DND-41 (cell line): ENCODE measurements at regions not wholly inside any gene's neighbourhood (a gene's known extent, or its start where the extent isn't known, plus 50 kb on each side); places are given as distances from the start of the nearest gene placed in this dataset.

ENCODE experiments used
- ATAC-seq: fragments of 200-7000 bp; cut with Tn5 transposase; 3 replicates; pipeline ENCODE4 v1.9.1; 2021; ENCODE audit warnings: low read depth; ENCODE audit not compliant: insufficient read depth
- DNase-seq: peaks from one replicate; pipeline ENCODE4 v3.0.0-alpha.2; 2020
- H2AFZ ChIP-seq: 2 replicates; pipeline ENCODE4 v1.6.0; 2012; ENCODE audit warnings: low read depth, low read length
- H3K27ac ChIP-seq: 2 replicates; pipeline ENCODE4 v1.5.1; 2012; ENCODE audit warnings: low read length, inconsistent platforms
- H3K27me3 ChIP-seq: fragments of 200-600 bp; sonication (generic); 2 replicates; pipeline ENCODE4 v1.6.0; 2012; ENCODE audit warnings: low read length, mild to moderate bottlenecking, inconsistent platforms; ENCODE audit not compliant: insufficient read depth, poor library complexity
- H3K36me3 ChIP-seq: 2 replicates; pipeline ENCODE4 v1.5.1; 2012; ENCODE audit warnings: low read length, inconsistent platforms; ENCODE audit not compliant: insufficient read depth
- H3K4me1 ChIP-seq: 2 replicates; pipeline ENCODE4 v1.5.1; 2012; ENCODE audit warnings: mild to moderate bottlenecking, low read length; ENCODE audit not compliant: insufficient read depth
- H3K4me2 ChIP-seq: 2 replicates; pipeline ENCODE4 v1.6.0; 2012; ENCODE audit warnings: mild to moderate bottlenecking, moderate library complexity, low read length, inconsistent platforms; ENCODE audit not compliant: insufficient read depth
- H3K4me3 ChIP-seq, 2 experiments: fragments of 200-600 bp in 1 of 2; shearing (Covaris generic) in 1 of 2; 2 replicates each; pipeline ENCODE4 v1.5.1; 2012 to 2016; ENCODE audit warnings: inconsistent platforms in 2 of 2, low read length in 2 of 2, mild to moderate bottlenecking in 2 of 2, low read depth in 1 of 2, moderate library complexity in 1 of 2
- H3K79me2 ChIP-seq: 2 replicates; pipeline ENCODE4 v1.6.0; 2012; ENCODE audit warnings: low read length, inconsistent platforms; ENCODE audit not compliant: insufficient read depth
- H3K9ac ChIP-seq: 2 replicates; pipeline ENCODE4 v1.6.0; 2012; ENCODE audit warnings: low read depth, mild to moderate bottlenecking, inconsistent platforms, low read length, moderate library complexity
- H3K9me3 ChIP-seq: 2 replicates; pipeline ENCODE4 v1.5.1; 2012; ENCODE audit warnings: low read length, moderate library complexity, mild to moderate bottlenecking, inconsistent platforms; ENCODE audit not compliant: insufficient read depth, severe bottlenecking
- H4K20me1 ChIP-seq: 2 replicates; pipeline ENCODE4 v1.6.0; 2012; ENCODE audit warnings: low read length; ENCODE audit not compliant: insufficient read depth
- CTCF ChIP-seq: IDR thresholded peaks from 2 replicates; pipeline ENCODE4 v1.5.1; 2012; ENCODE audit warnings: borderline replicate concordance, low read length, moderate library complexity, mild to moderate bottlenecking; ENCODE audit not compliant: poor library complexity, severe bottlenecking; ENCODE audit errors: extremely low read depth
- EZH2 ChIP-seq: IDR thresholded peaks from 3 replicates; pipeline ENCODE4 v1.6.1; 2012; ENCODE audit warnings: borderline replicate concordance, low read depth, mild to moderate bottlenecking, moderate library complexity, low read length, inconsistent platforms; ENCODE audit not compliant: severe bottlenecking

GRCh38 chr4:115334736-115335411 is 221.5 kb upstream of the NDST4 start:
- Histone ChIP-seq H3K4me1 (no peaks in the 10 kb centered on the region), H3K79me2 (no peaks in the 10 kb centered on the region), H3K9me3 (no peaks in the 10 kb centered on the region), H3K27ac (no peak overlapping the region), H3K9ac (no peak overlapping the region), H4K20me1 (no peaks in the 10 kb centered on the region), H3K4me2 (no peak overlapping the region), H2AFZ (no peak overlapping the region), H3K4me3 (no peak overlapping the region), H3K27me3 (no peaks in the 10 kb centered on the region), H3K36me3 (no peaks in the 10 kb centered on the region)
- TF ChIP-seq EZH2 (no peak), CTCF (no peak)
- ATAC-seq (no peak), DNase-seq (no peak)

GRCh38 chr4:115332078-115332477 is 218.7 kb upstream of the NDST4 start:
- Histone ChIP-seq H4K20me1 (no peaks in the 10 kb centered on the region), H3K4me3 (no peak overlapping the region), H3K9ac (no peak overlapping the region), H2AFZ (no peak overlapping the region), H3K9me3 (no peaks in the 10 kb centered on the region), H3K27me3 (no peaks in the 10 kb centered on the region), H3K79me2 (no peaks in the 10 kb centered on the region), H3K4me1 (no peaks in the 10 kb centered on the region), H3K36me3 (no peaks in the 10 kb centered on the region), H3K27ac (no peak overlapping the region), H3K4me2 (no peak overlapping the region)
- ATAC-seq (no peak), DNase-seq (no peak)
- TF ChIP-seq CTCF (no peak), EZH2 (no peak)

DNA sequence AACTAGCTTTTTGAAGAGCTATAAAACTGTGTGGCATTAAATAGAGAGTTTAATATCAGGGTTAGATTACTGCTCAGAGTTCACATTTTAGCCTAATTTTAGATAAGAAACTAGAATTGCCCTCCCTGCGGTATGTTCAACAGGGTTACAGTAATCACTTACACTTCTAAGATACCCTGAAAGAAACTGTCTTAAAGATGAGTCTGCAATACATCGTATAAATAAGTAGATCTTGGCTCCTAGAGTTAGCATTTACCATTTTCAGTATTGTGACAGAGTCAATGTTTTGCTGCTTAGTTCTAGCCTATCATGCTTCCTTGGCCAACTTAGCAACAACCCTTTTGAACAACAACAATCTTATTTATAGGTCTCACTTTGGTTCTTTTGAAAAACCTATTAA is 217.8 kb upstream of the NDST4 start:
- no peaks in the 10 kb centered on the region for H3K9me3 ChIP-seq
- no peak overlapping the region for H3K9ac ChIP-seq
- H3K4me2 ChIP-seq = no peak overlapping the region
- no peak for DNase-seq
- H3K27me3 ChIP-seq = no peaks in the 10 kb centered on the region
- H3K79me2 ChIP-seq = no peaks in the 10 kb centered on the region
- no peaks in the 10 kb centered on the region for H4K20me1 ChIP-seq
- no peak for ATAC-seq
- H3K4me3 ChIP-seq = no peak overlapping the region
- TF ChIP-seq CTCF = no peak
- TF ChIP-seq EZH2 = no peak
- H3K4me1 ChIP-seq = no peaks in the 10 kb centered on the region
- no peak overlapping the region for H3K27ac ChIP-seq
- H2AFZ ChIP-seq = no peak overlapping the region
- H3K36me3 ChIP-seq = no peaks in the 10 kb centered on the region
